ENCODE measurements at regions not wholly inside any gene's neighbourhood (a gene's known extent, or its start where the extent isn't known, plus 50 kb on each side); places are given as distances from the start of the nearest gene placed in this dataset.
"Not testable (repeated sequence)": the region's sequence is repeated elsewhere in the genome, so short reads cannot be mapped to it uniquely, and the experiment has no call there.

DNA sequence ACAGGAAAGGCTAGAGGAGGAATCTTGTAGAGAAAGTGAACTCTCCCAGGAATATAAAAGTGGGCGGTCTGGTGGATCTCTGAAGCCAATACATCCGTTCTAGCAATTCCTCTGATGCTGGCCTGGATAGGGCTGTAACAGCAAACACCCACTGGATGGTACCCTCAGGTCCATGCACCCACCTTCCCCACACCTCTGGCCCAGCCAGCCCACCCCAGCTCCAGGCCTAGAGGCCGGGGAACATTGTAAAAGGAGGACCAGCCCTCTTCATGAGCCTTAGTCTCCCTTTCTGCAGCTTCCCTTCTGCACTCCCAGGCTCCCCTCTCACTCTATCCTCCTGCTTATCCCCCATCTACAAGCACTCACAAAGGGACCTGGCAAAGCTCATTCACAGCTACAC lies 443.9 kb downstream of the BUD13 start:
- no peak for DNase-seq

DNA sequence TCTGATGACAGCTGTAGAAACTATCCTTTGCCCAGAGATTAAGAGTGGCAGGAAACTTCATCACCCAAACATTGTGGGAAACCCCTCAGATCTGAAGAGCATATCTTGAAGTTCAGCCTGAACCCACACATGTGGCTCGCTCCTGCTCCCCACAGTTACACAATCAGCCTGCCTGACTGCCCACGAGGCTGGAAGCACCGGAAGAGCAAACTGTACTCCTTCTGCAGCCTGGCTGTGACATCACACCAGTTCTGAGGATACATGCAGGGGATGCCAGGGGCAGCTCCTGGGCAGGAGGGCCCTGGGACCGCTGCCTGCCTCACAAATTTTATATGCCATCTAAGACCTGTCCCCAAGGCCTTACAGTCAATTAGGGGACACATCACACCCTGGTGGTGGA lies 444.4 kb downstream of the BUD13 start:
- no peak for DNase-seq

DNA sequence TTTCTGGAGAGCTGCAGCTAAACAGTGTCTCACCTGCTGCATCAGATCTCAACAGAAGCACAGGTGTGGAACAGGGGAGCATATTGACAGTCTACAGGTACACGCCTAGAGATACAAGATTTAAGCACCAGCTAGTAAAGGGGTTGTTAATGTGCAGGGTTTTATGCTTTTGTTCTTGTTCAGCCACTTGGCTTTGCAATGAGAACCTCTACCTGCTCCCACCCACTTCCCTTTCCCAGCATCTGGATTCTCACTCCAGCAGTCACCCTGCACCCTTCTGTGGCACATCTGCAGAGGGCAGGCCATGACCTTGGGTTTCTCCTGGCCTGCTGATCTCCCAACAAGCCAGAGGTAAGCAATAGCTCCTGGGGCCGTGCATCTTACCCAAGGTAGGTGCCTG lies 446.6 kb downstream of the BUD13 start:
- DNase-seq: no peak

DNA sequence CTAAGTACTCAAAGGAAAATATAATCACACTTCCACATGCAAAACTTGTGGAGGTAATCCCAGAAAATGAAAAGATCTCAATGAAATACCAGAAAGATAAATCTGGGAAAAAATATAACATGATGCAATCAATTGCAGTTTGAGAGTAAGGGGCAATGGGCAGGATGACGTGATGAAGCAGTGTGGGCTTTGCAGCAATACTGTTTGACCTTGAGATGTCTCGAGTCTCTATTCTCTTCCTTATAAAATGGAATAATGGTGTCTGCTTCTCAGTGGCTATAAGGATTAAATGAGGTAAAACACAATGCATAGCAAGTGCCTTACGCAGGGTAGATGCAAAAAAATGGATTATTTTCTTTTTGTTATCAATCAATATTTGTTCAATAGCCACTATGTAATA lies 447.5 kb downstream of the BUD13 start:
- no peak for DNase-seq

DNA sequence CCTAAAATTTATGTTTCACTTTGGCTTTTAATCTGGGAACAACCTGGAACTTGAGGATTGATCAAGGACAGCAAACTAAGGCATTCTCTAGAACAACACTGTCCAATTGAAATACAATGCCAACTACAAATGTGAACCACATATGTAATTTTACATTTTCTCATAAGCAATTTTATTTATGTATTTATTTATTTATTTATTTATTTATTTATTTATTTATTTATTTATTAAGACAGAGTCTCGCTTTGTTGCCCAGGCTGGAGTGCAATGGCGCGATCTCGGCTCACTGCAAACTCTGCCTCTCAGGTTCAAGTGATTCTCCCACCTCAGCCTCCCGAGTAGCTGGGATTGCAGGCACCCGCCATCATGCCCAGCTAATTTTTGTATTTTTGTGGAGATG lies 448.7 kb downstream of the BUD13 start:
- not testable (repeated sequence) for DNase-seq

DNA sequence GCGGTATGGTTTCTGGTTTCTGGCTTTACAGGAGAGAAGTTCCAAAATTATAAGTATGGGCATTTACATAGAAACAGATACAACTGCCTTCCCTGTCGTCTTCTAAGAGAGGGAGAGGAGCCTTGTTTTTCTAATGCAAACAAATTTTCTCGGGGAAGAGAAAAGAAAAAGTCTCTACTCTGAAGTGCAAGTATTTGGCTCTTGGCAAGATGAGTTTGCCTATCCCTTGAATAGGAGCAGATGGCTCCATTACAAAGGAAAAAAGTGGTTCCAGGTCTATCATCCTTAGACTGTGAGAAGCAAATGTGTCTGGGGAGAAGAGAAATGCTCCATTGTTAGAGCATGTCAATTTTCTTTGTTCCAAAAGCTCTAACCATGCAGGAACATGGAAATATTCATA lies 455.6 kb downstream of the BUD13 start:
- DNase-seq: no peak

DNA sequence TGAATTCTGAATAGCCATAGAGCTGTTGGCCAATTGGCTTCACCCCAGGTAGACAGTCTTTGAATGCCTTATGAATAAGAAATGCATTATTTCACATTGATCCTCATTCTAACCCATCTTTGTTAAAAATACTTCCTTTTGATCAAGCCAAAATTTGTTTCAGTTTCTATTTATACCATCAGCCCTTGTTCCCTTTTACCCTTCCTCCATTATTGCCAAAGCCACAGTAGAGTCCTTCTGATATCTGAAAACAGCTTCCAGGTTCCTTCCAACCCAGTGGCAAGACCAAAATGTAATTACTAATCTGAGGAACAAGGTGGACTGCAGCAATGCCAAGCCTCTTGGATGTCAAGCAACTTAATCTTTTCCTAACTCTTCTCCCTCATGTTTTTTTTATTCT lies 458.8 kb downstream of the BUD13 start:
- no peak for DNase-seq

DNA sequence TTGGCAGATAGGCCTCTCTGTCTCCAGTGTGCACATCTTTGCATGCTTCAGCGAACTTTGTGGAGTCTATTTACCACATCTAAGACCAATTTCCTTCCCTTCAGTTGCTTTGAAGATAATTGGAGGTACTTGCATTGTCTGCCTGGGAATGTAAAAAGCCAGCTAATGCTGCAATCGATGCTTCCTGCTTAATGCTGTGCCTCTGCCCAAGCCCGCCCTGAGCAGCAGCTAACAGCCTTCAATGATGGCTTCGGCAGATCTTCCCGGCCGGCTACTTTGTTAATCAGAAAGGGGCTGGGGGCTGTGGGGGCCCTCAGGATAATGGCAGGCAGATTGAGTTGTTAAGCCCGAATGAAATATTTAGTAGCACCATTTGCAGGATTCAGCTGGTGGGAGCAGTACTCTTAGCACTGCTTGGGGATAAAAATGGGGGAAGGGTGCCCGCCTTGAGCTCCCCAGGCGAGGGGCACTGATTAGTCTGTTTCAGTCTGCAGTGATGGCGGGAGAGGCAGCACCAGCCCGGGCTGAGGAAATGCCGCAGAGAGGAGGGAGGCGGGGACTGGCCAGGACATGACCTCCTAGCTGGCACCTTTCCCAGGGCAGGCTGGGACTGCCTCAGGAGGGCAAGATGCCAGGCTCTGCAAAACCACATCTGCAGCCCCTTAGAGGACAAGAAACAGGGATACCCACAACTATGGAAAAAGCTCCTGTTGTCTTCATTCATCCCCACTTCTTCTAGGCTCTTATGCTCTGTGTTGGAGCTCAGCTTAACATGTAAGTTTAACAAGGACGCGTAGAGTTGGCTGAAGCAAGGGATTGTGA lies 460.0 kb downstream of the BUD13 start:
- DNase-seq: peak; percentile 97

DNA sequence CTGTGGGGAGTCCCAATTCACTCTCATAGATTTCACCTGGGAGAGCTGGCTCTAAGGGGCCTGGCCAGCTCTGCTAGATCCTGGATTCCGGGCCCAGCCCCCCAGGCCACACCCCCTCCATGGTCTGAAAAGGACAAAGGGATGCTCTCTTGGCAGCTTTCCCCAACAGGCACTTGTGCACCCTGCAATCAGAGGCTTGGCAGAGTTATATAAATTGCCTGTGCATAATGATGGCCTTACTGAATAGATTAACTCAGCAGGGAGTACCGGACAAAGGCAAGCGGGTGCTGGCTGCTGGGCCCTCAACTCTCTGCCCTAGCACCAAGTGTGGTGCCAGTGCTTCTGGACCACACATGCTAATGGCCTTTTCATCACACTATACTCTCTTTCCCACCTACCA lies 461.6 kb downstream of the BUD13 start:
- peak; percentile 95 for DNase-seq

DNA sequence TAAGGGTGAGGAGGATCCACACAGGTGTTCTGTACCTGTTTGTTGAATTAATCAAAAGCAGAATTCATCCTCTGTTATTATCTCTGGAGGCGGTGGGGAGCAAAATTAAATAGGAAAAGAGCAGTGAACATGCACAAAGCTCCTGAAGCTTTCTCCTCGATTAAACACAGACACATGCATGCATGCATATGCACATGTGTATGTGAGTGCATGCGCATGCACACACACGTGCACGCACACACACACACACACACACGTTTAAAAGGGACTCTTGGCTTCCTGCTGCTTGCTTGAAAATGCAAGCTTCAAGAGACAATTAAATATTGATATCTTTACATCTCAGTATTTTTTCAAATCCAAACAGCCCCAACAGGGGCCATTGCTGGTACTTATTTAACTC lies 462.1 kb downstream of the BUD13 start:
- DNase-seq: no peak

DNA sequence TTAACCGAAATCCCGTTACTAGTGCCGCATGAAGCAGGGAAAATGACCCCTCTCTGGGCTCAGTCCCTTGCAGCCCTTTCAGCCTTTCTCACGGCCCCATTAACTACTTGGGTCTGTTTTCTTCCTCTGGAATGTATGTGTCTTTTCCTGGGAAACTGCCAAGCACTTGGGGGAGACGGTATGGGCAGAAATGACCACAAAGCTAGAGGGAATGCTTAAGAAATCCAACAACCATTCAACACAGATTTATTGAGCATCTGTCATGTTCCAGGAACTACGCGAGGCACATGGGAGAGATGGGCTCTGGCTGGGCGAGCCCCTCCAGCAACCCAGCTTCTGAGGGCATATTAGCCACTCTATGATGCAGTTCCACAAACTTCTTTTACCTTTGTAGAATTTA lies 462.6 kb downstream of the BUD13 start:
- no peak for DNase-seq

DNA sequence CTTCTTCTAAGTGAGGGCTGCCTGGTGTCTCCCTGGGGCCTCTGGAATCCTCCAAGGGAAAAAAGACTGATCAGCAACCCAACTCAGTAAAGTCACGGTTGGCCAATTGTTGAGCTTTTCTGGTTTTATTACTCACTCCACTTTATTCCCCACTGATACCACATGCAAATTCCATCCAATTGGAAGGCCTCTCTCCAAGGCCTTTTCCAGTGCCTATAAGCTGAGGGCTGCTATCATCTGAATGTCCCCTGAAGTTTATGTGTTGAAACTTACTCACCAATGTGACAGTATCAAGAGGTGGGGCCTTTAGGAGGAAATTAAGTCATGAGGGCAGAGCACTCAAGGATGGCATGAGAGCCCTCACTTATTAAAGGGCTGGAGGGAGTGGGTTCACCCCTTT lies 463.3 kb downstream of the BUD13 start:
- DNase-seq: no peak

DNA sequence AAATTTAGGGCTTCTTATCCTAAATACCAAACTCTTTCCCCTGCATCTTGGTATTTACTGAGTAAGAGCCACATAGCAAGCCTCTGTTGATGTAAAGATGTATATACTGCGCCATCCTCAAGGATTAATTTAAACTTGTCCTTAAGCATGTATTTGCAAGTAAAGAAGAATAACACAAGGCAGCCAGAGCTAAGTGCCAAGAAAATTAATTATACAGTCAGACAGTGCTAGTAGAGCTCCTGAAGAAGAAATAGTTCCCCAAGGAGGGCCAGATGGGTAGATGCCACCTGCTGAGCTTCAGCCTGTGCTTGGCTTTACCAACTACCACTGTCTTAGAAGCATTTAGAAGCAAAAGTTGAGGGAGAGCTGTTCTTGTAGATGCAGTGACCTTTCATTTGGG lies 470.0 kb downstream of the BUD13 start:
- DNase-seq: no peak

DNA sequence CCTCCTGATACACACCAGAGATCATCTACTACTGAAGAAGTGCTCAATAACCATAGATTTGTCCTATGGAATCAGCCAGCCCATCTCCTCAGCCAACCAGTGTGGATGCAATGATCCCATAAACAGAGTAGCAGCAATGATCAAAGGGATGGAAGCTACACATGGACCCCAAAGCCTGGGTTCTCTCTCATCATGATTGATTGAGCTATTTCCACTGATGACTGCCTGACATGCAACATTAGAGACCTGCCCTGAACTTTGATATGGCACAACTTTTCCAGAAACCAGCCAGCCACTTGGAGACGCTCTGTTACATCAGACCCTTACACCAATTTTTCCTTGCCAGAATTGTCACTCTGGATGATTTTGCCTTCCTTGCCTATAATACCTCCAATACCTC lies 471.6 kb downstream of the BUD13 start:
- no peak for DNase-seq

DNA sequence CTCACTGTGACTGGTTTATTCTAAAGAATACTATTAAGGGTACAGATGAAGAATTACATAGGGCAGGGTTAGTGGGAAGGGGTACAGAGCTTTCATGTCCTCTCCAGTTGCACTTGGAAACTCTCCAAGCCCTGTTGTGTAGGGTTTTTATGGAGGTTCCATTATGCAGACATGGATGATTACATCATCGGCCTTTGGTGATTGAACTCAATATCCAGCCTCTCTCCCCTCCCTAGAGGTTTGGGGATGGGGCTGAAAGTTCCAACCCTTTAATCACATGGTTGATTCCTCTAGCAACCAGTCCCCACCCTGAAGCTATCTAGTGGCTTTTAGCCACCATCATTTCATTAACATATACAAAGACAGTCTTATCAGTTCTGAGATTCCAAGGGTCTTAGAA lies 472.6 kb downstream of the BUD13 start:
- DNase-seq: peak; percentile 67

DNA sequence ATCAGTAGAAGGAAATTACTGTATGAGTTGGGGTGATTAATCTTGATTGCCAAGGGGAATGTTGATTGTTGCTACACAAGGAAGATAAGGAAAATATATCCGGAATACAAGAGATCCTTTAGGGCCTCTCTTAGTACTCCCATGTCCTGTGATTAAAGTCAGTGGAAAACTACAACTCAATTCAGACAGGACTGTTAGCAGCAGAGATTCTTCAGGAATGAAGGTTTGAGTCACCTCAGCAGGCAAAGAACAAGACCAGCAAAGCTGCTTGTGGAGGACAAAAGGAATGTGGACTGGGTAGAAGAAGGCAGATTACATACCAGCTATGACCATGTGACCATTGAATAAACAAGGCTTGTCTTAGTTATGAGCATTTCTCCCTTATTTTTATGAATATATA lies 478.2 kb downstream of the BUD13 start:
- DNase-seq: no peak

DNA sequence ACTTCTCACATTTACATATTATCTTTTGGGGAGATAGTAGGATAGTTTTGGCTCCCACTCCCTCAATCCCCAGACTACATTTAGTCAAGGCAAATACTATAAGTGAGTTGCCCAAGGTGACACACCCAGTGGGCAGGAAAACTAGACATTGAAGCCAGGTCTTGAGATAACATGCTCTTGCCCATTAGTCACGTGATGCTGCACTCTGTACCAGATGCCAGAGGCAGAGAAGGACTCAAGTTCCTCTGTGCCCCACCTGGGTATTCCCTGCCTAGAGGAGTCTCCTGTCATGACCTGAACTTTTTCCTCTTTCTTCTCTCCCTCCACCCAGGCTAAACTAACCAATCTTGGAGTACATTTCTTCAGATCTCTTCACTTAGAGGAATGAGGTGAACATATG lies 484.9 kb downstream of the BUD13 start:
- DNase-seq: no peak

DNA sequence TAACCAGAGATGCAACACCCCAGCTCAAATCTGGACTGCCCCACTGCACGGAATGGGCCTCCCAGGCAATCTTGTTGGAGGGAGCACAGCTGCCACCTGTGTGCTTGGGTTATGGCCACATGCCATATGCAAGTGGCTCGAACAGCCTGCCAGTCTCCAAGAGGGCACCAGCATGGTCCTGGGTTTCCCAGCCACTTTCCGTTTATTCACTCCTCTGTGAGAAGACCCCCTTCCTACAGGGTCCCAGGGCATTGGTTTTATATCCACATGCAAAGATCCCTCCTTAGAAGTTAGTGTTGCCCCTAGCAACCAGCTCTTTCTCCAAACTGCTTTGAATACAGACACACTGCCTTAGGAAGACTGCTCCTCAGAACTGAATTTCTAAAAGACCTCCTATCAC lies 487.8 kb downstream of the BUD13 start:
- peak; percentile 70 for DNase-seq

DNA sequence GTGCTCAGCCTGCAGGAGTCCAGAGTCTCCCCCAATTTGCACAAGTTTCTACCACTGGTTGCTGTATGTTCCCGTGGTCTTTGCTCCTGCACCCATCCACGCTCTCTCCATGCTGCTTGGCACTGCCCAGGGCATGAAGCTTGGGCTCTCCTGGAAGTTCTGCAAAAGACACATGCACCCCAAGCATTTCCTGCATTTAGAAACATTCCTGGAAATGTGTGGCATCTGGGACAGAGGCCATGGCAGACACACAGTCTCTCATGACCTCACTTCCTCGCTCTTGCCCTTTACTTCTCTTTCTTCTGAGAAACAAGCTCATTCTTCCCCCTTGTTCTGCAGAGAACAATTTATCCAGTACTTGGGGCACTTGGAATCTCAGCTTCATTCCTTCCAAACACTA lies 489.5 kb downstream of the BUD13 start:
- no peak for DNase-seq

DNA sequence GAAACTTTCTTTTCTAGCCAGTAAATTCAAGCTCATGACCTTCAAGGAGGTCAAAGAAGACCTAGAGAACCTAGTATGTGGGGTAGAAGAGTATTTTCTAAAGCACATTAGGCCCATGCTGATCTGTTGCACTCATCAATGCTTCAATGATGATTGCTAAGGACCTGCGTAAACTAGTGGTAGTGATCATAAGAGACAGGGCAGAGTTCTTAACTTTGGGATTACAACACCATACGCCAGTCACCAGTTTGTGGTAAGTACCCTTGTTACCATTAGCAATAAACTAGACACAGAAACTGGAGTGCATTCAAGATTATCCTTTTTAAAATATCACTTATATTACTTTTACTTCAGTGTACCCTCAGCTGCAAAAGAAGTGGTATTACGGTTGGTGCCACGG lies 490.3 kb downstream of the BUD13 start:
- DNase-seq: no peak

DNA sequence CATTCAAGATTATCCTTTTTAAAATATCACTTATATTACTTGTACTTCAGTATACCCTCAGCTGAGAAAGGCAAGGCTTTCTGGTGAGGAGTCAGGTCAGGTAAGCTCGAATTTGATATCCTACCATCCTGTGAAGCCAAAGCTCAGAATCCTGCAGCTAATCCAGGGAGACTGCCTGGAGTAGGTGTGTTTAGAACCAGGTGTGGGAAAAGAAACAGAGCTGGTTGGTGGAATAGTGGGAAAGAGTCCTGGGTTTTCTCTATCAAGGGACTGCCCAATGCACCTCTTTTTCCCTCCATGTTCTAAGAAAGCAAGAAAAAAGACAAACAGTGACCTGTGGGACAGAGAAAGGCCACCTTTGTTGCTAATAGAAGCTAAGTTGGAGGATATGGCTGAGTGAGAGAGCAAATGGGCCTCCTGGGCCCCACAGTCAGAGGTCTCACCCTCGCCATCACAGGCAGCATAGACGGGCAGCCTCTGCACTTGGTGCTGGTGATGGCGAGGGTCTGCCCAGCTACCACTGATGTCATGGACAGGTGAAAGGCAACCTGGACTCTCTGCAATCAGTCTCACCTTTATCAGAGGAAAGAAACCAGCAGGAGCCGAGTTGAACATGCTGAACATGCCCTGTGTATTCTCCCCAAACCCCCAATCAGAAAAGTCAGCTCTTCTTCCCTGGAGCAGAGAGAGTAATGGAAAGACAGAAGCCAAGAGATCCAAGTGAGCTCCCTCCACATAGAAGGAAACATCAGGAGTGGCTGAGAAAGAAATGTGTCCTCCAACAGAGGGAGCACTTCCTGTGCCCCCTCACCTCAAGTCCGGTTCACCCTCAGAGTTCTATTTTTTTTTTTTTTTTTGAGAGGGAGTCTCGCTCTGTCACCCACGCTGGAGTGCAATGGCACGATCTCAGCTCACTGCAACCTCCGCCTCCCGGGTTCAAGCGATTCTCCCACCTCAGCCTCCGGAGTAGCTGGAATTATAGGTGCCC lies 491.3 kb downstream of the BUD13 start:
- DNase-seq: no peak

DNA sequence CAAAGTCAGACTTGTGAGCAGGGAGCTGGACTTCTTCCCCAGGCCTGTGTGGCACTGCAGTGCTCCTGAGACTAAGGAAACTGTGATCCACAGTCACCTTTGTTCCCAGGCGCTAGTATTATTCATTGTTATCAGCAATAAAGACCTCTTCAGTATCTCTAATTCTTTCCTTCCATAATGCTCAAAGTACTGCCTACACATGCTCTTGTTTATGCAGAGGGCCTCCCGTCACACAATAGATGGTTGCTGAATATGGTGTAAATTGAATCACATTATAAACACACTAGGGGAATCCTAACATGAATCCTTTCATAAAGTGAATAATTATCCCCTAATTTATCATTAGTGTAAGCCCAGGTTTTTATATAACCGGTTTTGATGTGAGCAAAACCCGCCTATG lies 493.3 kb downstream of the BUD13 start:
- DNase-seq: no peak

DNA sequence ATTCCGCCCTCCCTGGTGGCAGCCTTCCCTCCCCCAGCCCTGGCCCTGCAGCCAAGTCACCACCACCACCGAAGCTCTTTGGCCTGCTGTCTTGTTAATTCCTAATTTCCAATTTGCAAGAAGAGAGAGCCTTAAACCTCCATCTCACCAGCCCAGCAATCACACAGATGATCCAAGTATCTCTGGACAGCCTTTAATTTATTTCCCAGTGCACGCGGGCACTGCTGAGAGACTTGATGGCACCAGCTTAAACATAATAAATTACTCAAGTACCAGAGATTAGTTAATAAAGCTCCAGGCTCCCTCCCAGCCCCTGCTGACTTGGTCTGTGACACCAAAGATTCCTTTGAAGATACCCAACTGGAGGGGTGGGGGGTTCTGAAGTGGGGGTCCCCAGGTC lies 494.7 kb downstream of the BUD13 start:
- no peak for DNase-seq

Data from NCI-H1092 (cell line).